ENCODE measurements at regions not wholly inside any gene's neighbourhood (a gene's known extent, or its start where the extent isn't known, plus 50 kb on each side); places are given as distances from the start of the nearest gene placed in this dataset.

DNA sequence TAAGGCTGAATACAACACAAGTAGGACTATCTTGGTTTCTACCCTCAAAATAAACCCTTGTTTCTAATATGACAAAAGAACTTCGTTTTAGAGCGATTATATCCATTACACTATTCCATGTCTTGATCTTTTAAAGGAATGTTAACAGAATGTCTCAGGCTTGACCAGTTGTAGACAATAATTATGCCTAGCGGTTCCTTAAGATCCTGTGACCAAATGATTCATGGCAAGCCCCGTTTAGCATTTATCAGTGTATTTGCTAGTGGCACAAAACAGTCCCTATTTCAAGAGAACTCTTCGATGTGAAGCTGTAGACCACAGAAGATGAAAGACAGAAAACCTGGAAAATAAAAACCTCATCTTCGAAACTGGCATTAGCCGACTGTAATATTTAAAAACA is 200.9 kb upstream of the SOX9 start:
- no peaks in the 10 kb centered on the region; the same call in 1 of the 2 replicates for H3K4me1 ChIP-seq (ENCODE audit: control insufficient read depth, insufficient read depth, low read length)
- H2BK15ac ChIP-seq (ENCODE audit: low read depth, low read length): no peak overlapping the region
- no peak overlapping the region for H2BK20ac ChIP-seq (ENCODE audit: low read depth, low read length)
- H3K56ac ChIP-seq (ENCODE audit: extremely low read depth, insufficient read depth, low read length): no peak overlapping the region
- no peak overlapping the region for H3K4me3 ChIP-seq (ENCODE audit: insufficient read depth, low read depth, low read length)
- H2AFZ ChIP-seq (replicated peaks; ENCODE audit: low read length, poor library complexity): no peak overlapping the region
- dilution Hi-C loops (cut with HindIII; ENCODE audit: low sequenced_read_pairs, unreplicated experiment) (no loop called here), in situ Hi-C loops (cut with MboI; ENCODE audit: low sequenced_read_pairs) (no loop called here), intact Hi-C loops (cut with micrococcal nuclease) (no loop called here)
- 40% methylated on average over 1 of the region's 7 CpGs; no CpG with 5 or more reads in 1 of the 2 experiments for WGBS, 2 experiments (ENCODE audit: extremely low coverage in 2 of 2, insufficient read length in 1 of 2)
- H3K9me1 ChIP-seq (ENCODE audit: insufficient read depth, low read length): no peaks in the 10 kb centered on the region; the same call in 1 of the 2 replicates
- H4K91ac ChIP-seq (ENCODE audit: insufficient read depth, low read depth, low read length): no peak overlapping the region
- ChIA-PET CTCF (no interaction called here), POLR2A (ENCODE audit: unreplicated experiment) (no interaction called here)
- H2AK5ac ChIP-seq (ENCODE audit: low read depth, low read length): no peak overlapping the region
- no peak for DNase-seq
- no peak for TF ChIP-seq FOS (IDR thresholded peaks at IDR 0.05; ENCODE audit: low read depth, low read length)
- no peak for TF ChIP-seq RFX5 (IDR thresholded peaks at IDR 0.05; ENCODE audit: low read depth, low read length)
- no peak for TF ChIP-seq MAZ (IDR thresholded peaks at IDR 0.05; ENCODE audit: borderline replicate concordance, low read depth, low read length)
- TF ChIP-seq MAFK (IDR thresholded peaks at IDR 0.05; ENCODE audit: low read depth, low read length): no peak
- TF ChIP-seq MXI1 (IDR thresholded peaks at IDR 0.05; ENCODE audit: borderline replicate concordance, low read depth, low read length): no peak
- no peak for TF ChIP-seq SMC3 (IDR thresholded peaks at IDR 0.05; ENCODE audit: low read depth, low read length)
- no peak for TF ChIP-seq POLR2A (IDR thresholded peaks at IDR 0.05; ENCODE audit: low read depth, low read length)
- TF ChIP-seq, protein P1, sequence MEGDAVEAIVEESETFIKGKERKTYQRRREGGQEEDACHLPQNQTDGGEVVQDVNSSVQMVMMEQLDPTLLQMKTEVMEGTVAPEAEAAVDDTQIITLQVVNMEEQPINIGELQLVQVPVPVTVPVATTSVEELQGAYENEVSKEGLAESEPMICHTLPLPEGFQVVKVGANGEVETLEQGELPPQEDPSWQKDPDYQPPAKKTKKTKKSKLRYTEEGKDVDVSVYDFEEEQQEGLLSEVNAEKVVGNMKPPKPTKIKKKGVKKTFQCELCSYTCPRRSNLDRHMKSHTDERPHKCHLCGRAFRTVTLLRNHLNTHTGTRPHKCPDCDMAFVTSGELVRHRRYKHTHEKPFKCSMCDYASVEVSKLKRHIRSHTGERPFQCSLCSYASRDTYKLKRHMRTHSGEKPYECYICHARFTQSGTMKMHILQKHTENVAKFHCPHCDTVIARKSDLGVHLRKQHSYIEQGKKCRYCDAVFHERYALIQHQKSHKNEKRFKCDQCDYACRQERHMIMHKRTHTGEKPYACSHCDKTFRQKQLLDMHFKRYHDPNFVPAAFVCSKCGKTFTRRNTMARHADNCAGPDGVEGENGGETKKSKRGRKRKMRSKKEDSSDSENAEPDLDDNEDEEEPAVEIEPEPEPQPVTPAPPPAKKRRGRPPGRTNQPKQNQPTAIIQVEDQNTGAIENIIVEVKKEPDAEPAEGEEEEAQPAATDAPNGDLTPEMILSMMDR (conservative IDR thresholded peaks at IDR 0.05; ENCODE audit: low read depth, low read length): no peak
- TF ChIP-seq RAD21 (IDR thresholded peaks at IDR 0.05; ENCODE audit: low read length): no peak
- TF ChIP-seq, protein P2, sequence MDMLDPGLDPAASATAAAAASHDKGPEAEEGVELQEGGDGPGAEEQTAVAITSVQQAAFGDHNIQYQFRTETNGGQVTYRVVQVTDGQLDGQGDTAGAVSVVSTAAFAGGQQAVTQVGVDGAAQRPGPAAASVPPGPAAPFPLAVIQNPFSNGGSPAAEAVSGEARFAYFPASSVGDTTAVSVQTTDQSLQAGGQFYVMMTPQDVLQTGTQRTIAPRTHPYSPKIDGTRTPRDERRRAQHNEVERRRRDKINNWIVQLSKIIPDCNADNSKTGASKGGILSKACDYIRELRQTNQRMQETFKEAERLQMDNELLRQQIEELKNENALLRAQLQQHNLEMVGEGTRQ (IDR thresholded peaks at IDR 0.05; ENCODE audit: low read depth, low read length): no peak
- no peak for TF ChIP-seq CHD1 (IDR thresholded peaks at IDR 0.05; ENCODE audit: low read depth, low read length)
- TF ChIP-seq RCOR1 (IDR thresholded peaks at IDR 0.05; ENCODE audit: insufficient replicate concordance, low read length): no peak
- TF ChIP-seq BHLHE40 (IDR thresholded peaks at IDR 0.05; ENCODE audit: low read depth, low read length): no peak
- no peak for TF ChIP-seq NFE2L2 (IDR thresholded peaks at IDR 0.05; ENCODE audit: low read depth, low read length)
- no peak for TF ChIP-seq CEBPB (IDR thresholded peaks at IDR 0.05; ENCODE audit: low read depth, low read length)
- TF ChIP-seq, protein P3, sequence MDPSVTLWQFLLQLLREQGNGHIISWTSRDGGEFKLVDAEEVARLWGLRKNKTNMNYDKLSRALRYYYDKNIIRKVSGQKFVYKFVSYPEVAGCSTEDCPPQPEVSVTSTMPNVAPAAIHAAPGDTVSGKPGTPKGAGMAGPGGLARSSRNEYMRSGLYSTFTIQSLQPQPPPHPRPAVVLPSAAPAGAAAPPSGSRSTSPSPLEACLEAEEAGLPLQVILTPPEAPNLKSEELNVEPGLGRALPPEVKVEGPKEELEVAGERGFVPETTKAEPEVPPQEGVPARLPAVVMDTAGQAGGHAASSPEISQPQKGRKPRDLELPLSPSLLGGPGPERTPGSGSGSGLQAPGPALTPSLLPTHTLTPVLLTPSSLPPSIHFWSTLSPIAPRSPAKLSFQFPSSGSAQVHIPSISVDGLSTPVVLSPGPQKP (IDR thresholded peaks at IDR 0.05; ENCODE audit: borderline replicate concordance, low read depth, low read length): no peak
- no peak overlapping the region for H2BK120ac ChIP-seq (ENCODE audit: low read depth, low read length)
- H4K5ac ChIP-seq (ENCODE audit: low read depth, low read length): no peak overlapping the region
- H3K14ac ChIP-seq (replicated peaks; ENCODE audit: low read depth, low read length): no peak overlapping the region
- H2BK5ac ChIP-seq (ENCODE audit: low read depth, low read length, poor library complexity, severe bottlenecking): no peak overlapping the region
- H3K79me1 ChIP-seq (ENCODE audit: low read depth in 1 of 2, low read length in 2 of 2): no peaks in the 10 kb centered on the region
- H3K27ac ChIP-seq (ENCODE audit: insufficient read depth, low read length): no peak overlapping the region
- H3K18ac ChIP-seq (ENCODE audit: low read depth, low read length): no peak overlapping the region
- no peaks in the 10 kb centered on the region for H3K36me3 ChIP-seq (ENCODE audit: control insufficient read depth, insufficient read depth, low read length)
- BruUV-seq (replicated peaks): no TSS peak
- H3K4ac ChIP-seq (ENCODE audit: low read depth, low read length): no peak overlapping the region
- H4K20me1 ChIP-seq (ENCODE audit: insufficient read depth, low read length): no peaks in the 10 kb centered on the region
- H3K4me2 ChIP-seq (ENCODE audit: low read depth, low read length): no peak overlapping the region
- H3K23ac ChIP-seq (ENCODE audit: low read depth, low read length): no peak overlapping the region
- H3K27me3 ChIP-seq (ENCODE audit: control insufficient read depth, insufficient read depth, low read length): no peaks in the 10 kb centered on the region
- H3K9ac ChIP-seq (ENCODE audit: low read depth, low read length): no peak overlapping the region
- no peak for ATAC-seq (ENCODE audit: low read depth)
- H2AK9ac ChIP-seq (replicated peaks; ENCODE audit: low read depth, low read length, poor library complexity): no peak overlapping the region
- no peak overlapping the region for H4K8ac ChIP-seq (ENCODE audit: low read depth in 2 of 2, low read length in 2 of 2)
- no peaks in the 10 kb centered on the region for H3K9me3 ChIP-seq (ENCODE audit: control insufficient read depth, insufficient read depth, low read length)

All from IMR-90 (cell line).